HUES64 (cell line): ENCODE measurements at regions not wholly inside any gene's neighbourhood (a gene's known extent, or its start where the extent isn't known, plus 50 kb on each side); places are given as distances from the start of the nearest gene placed in this dataset.

Experiments used
- H3K27ac ChIP-seq: 2 replicates; pipeline ENCODE4 v1.7.0; 2013; ENCODE audit warnings: low read depth, low read length, inconsistent platforms
- H3K27me3 ChIP-seq: 2 replicates; pipeline ENCODE4 v1.6.1; 2013; ENCODE audit warnings: mild to moderate bottlenecking, low read length; ENCODE audit not compliant: insufficient read depth
- H3K36me3 ChIP-seq: 2 replicates; pipeline ENCODE4 v1.6.1; 2013; ENCODE audit warnings: mild to moderate bottlenecking, low read length; ENCODE audit not compliant: insufficient read depth
- H3K4me1 ChIP-seq: 2 replicates; pipeline ENCODE4 v1.6.1; 2013; ENCODE audit warnings: mild to moderate bottlenecking, low read length, moderate library complexity; ENCODE audit not compliant: insufficient read depth
- H3K4me3 ChIP-seq: 2 replicates; pipeline ENCODE4 v1.5.1; 2013; ENCODE audit warnings: mild to moderate bottlenecking, low read length, moderate library complexity
- H3K9ac ChIP-seq: 2 replicates; pipeline ENCODE4 v1.6.1; 2013; ENCODE audit warnings: mild to moderate bottlenecking, low read depth, low read length
- H3K9me3 ChIP-seq: 2 replicates; pipeline ENCODE4 v1.6.1; 2013; ENCODE audit warnings: low read depth, low read length; ENCODE audit not compliant: insufficient read depth
- WGBS: fragments of 150-250, 120-280 bp; methylation state at CpG from one replicate; pipeline ENCODE4 v1.1.7; 2013; ENCODE audit warnings: missing lambda C conversion rate; 5-methylcytosine and 5-hydroxymethylcytosine counted together

DNA sequence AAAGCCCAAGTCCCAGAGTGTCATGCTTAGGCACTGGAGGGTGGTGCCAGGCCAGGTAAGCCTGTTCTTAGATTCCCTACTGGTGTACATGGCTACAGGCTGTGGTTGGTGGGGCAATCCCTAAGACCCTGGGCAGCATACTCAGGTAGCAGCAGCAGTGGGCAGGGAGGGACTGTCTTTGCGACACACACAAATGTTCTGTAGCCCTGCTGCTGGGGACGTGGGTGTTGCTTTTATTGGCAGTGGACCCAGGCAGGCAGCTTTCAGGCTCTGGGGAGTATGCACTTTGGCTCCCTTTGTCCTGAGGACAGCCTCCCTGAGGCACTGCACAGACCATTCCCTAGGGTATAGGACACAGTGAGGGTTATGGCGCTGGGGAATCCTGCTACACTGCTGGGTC, 137.1 kb upstream of the ADAMTS19 start:
- Histone ChIP-seq H3K9me3 (0 out of 2 replicates have a peak, but pooled peaks cover 8% of the 10 kb centered on the region), H3K4me1 (no peaks in the 10 kb centered on the region), H3K27ac (no peak overlapping the region), H3K4me3 (no peak overlapping the region), H3K27me3 (no peaks in the 10 kb centered on the region), H3K9ac (no peak overlapping the region), H3K36me3 (no peaks in the 10 kb centered on the region)
- WGBS: 97% methylated on average over 3 of the region's 3 CpGs

DNA sequence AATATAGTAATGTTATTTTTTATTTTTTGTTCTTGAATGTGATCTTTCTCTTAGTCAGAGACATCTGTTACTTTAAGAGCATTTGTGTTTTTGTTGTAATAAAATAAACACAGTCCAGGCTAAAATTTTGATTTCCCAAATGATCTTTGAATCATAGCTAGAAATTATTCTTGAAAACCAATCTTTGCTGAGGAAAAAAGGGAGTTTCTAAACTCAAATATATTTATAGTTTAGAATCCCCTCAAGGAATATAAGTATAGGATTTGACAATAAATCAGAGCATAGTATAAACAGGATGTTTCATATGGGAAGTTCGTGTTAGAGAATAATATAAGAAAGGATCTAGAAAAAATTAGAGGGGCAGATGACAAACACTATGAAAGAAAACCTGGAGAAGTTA, 118.8 kb upstream of the ADAMTS19 start:
- no peaks in the 10 kb centered on the region for H3K9me3 ChIP-seq
- no peaks in the 10 kb centered on the region for H3K36me3 ChIP-seq
- no peaks in the 10 kb centered on the region for H3K4me1 ChIP-seq
- no peak overlapping the region for H3K27ac ChIP-seq
- H3K9ac ChIP-seq: no peak overlapping the region
- H3K27me3 ChIP-seq: no peaks in the 10 kb centered on the region
- 90% methylated on average over 1 of the region's 1 CpG for WGBS
- H3K4me3 ChIP-seq: no peak overlapping the region

- H3K4me1 ChIP-seq: no peaks in the 10 kb centered on the region
- H3K27ac ChIP-seq: no peak overlapping the region
- H3K9me3 ChIP-seq: no peaks in the 10 kb centered on the region
- H3K36me3 ChIP-seq: no peaks in the 10 kb centered on the region
- no peak overlapping the region for H3K4me3 ChIP-seq
- H3K9ac ChIP-seq: no peak overlapping the region
- no peaks in the 10 kb centered on the region for H3K27me3 ChIP-seq
Observed at GRCh38 chr5:129342796-129343195, 117.3 kb upstream of the ADAMTS19 start.

- H3K4me3 ChIP-seq: no peak overlapping the region
- H3K9ac ChIP-seq: no peak overlapping the region
- 67% methylated on average over 3 of the region's 4 CpGs for WGBS
- no peaks in the 10 kb centered on the region for H3K36me3 ChIP-seq
- no peaks in the 10 kb centered on the region for H3K9me3 ChIP-seq
- no peak overlapping the region for H3K27ac ChIP-seq
- no peaks in the 10 kb centered on the region for H3K27me3 ChIP-seq
- no peaks in the 10 kb centered on the region for H3K4me1 ChIP-seq
Observed at GRCh38 chr5:129345213-129345924, 114.7 kb upstream of the ADAMTS19 start.

DNA sequence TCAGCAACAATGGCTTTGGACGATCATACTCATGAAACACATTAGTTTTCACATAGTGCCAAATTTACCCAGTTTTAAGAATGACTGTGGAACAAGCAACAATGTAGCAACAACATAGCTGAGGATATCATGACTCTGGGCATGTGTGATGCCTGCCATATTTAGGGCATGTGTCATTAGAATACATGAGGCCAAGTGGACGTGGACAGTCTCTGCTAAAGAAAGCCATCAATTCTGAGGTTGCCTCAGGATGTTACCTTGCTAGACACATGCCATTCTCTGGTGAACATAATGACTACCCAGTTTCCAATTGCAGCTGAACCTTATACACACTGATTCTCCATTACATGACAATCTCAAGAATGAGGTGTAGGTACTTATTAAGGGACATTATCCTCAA, 103.3 kb upstream of the ADAMTS19 start:
- Histone ChIP-seq H3K9ac (no peak overlapping the region), H3K27me3 (no peaks in the 10 kb centered on the region), H3K36me3 (no peaks in the 10 kb centered on the region), H3K4me3 (no peak overlapping the region), H3K4me1 (no peaks in the 10 kb centered on the region), H3K9me3 (no peaks in the 10 kb centered on the region), H3K27ac (no peak overlapping the region)
- WGBS: 47% methylated on average over 2 of the region's 2 CpGs

DNA sequence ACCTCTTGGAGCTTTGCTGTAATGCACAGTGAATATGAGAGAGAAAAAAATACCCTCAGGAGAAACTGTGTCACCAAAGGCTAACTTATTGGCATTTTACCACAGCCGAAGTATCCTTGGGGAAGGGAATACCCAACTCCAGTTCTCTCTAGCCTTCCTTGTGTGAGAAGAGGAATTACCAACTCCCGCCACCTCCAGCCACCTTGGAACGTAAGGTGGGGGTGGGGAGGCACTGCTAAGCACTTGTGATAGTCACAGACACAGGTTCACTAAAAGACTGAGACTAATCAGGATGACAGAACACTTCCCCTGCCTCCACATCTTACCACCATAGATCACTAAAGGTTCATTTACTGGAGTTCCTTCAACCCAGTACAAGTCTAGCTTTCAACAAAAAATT, 102.0 kb upstream of the ADAMTS19 start:
- no peaks in the 10 kb centered on the region for H3K27me3 ChIP-seq
- H3K9ac ChIP-seq: no peak overlapping the region
- H3K36me3 ChIP-seq: no peaks in the 10 kb centered on the region
- no peak overlapping the region for H3K27ac ChIP-seq
- no peaks in the 10 kb centered on the region for H3K4me1 ChIP-seq
- 67% methylated on average over 1 of the region's 3 CpGs for WGBS
- H3K4me3 ChIP-seq: no peak overlapping the region
- H3K9me3 ChIP-seq: no peaks in the 10 kb centered on the region

DNA sequence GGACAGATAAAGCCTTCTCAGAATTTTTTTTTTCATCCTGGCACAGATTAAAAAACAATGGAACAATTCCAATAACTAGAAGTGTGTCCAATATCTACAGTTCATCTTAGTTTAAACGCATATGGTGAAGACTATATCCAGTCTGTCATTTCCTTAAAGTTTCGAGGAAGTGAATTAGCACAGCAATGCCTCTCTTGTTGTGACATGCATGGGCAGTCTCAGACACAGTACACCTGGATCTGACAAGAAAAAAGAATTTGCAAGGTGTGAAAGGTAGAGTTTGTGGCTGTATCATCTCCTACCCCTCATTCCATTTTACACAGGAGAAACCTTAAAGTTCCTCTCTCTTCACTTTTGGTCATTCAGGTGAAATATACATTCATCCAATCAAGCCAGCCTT, 100.6 kb upstream of the ADAMTS19 start:
- Histone ChIP-seq H3K9ac (no peak overlapping the region), H3K27ac (no peak overlapping the region), H3K27me3 (no peaks in the 10 kb centered on the region), H3K9me3 (no peaks in the 10 kb centered on the region), H3K4me1 (no peaks in the 10 kb centered on the region), H3K4me3 (no peak overlapping the region), H3K36me3 (no peaks in the 10 kb centered on the region)
- 95% methylated on average over 2 of the region's 2 CpGs for WGBS

DNA sequence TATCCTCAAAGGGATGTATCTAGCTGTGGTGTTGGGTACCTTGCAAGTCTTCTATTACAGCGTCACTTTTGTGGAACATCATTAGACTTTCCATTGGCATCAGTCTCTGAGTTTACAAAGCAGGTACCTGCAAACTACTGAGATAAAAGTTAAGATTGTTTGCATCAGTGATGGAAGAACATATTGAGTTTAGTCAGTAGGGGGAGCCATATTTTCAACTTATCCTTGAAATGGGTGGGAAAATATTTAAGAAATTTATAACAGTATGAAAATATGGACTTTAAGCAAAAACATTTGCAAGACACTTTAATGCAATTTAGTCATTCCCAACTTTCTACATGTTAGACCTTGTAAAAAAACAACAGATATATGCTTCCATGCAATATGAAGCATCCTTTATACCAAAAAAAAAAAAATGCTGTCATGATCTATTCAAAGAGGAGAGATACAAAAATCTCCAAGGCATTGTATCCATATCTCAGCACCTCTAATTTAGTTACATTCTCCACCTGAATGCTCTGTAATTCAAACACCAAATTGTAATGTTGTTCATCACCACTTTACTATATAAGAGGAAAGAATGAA, 98.6 kb upstream of the ADAMTS19 start:
- WGBS: 52% methylated on average over 1 of the region's 1 CpG
- no peaks in the 10 kb centered on the region for H3K4me1 ChIP-seq
- H3K27me3 ChIP-seq: no peaks in the 10 kb centered on the region

GRCh38 chr5:129362456-129362855, 97.6 kb upstream of the ADAMTS19 start:
- H3K9ac ChIP-seq: no peak overlapping the region
- no peak overlapping the region for H3K4me3 ChIP-seq
- no peaks in the 10 kb centered on the region for H3K4me1 ChIP-seq
- no peaks in the 10 kb centered on the region for H3K27me3 ChIP-seq
- no peaks in the 10 kb centered on the region for H3K36me3 ChIP-seq
- no peak overlapping the region for H3K27ac ChIP-seq
- H3K9me3 ChIP-seq: peaks cover 6% of the 10 kb centered on the region; the same call in 1 of the 2 replicates

More for the DNA sequence above, 98.6 kb upstream of the ADAMTS19 start:
- no peak overlapping the region for H3K4me3 ChIP-seq
- H3K9me3 ChIP-seq: peaks cover 6% of the 10 kb centered on the region; the same call in 1 of the 2 replicates
- H3K36me3 ChIP-seq: no peaks in the 10 kb centered on the region
- H3K27ac ChIP-seq: no peak overlapping the region
- no peak overlapping the region for H3K9ac ChIP-seq

DNA sequence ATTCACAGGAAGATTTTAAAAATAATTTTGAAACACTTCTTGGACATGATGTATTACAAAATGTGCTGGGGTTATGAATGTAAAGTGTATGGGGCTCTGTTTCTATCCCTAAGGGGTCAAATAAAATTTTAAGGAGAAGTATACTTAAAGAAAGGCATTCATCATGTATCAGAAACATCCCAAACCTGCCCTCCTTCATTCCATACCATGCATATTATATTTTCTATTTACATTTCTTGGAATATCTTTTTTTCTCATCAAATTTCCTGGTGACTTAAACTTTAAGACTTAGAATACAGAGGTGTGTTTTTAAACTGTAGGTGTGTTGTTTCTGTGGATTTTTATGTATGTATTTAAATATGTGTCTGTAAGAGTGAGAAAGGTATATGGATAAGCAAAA, 96.1 kb upstream of the ADAMTS19 start:
- H3K4me3 ChIP-seq: no peak overlapping the region
- no peaks in the 10 kb centered on the region for H3K4me1 ChIP-seq
- H3K27ac ChIP-seq: no peak overlapping the region

DNA sequence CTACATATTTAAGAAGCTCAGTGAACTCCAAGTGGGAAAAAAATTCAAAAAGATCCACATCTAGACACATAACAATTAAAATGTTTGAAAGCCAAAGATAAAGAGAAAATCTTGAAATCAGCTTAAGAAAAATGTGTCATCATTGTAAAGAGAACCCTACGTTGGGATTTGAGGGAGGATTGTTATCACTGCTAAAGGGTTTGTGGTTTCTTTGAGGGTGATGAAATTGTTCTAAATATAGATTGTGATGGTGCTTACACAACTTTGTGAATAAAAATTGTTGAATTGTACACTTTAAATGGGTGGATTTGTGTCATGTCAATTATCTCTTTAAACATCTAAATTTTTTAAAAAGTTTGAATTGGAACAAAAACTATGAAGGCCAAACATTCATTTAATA, 92.2 kb upstream of the ADAMTS19 start:
- Histone ChIP-seq H3K4me1 (no peaks in the 10 kb centered on the region), H3K9ac (no peak overlapping the region), H3K27me3 (no peaks in the 10 kb centered on the region), H3K27ac (no peak overlapping the region), H3K4me3 (no peak overlapping the region), H3K9me3 (peaks cover 6% of the 10 kb centered on the region; the same call in 1 of the 2 replicates), H3K36me3 (no peaks in the 10 kb centered on the region)
- WGBS: 83% methylated on average over 1 of the region's 1 CpG

More for the DNA sequence above, 96.1 kb upstream of the ADAMTS19 start:
- H3K9ac ChIP-seq: no peak overlapping the region
- no peaks in the 10 kb centered on the region for H3K27me3 ChIP-seq
- H3K36me3 ChIP-seq: no peaks in the 10 kb centered on the region
- H3K9me3 ChIP-seq: peaks cover 6% of the 10 kb centered on the region; the same call in 1 of the 2 replicates
